ENCODE measurements at regions not wholly inside any gene's neighbourhood (a gene's known extent, or its start where the extent isn't known, plus 50 kb on each side); places are given as distances from the start of the nearest gene placed in this dataset.

GRCh38 chr13:65834897-65835296, 1395.2 kb downstream of the PCDH9 start:
- TF ChIP-seq GATA2 (IDR thresholded peaks at IDR 0.05; ENCODE audit: low read depth, low read length) (no peak), GATA3 (IDR thresholded peaks at IDR 0.05; ENCODE audit: low read depth, low read length) (no peak)

- TF ChIP-seq GATA3 (IDR thresholded peaks at IDR 0.05; ENCODE audit: low read depth, low read length) = no peak
- no peak for TF ChIP-seq GATA2 (IDR thresholded peaks at IDR 0.05; ENCODE audit: low read depth, low read length)
Measured at GRCh38 chr13:65830411-65831205, 1399.5 kb downstream of the PCDH9 start.

GRCh38 chr13:65829241-65830008, 1400.7 kb downstream of the PCDH9 start:
- no peak for TF ChIP-seq GATA2 (IDR thresholded peaks at IDR 0.05; ENCODE audit: low read depth, low read length)
- TF ChIP-seq GATA3 (IDR thresholded peaks at IDR 0.05; ENCODE audit: low read depth, low read length) = no peak

- TF ChIP-seq GATA2 (IDR thresholded peaks at IDR 0.05; ENCODE audit: low read depth, low read length) (no peak), GATA3 (IDR thresholded peaks at IDR 0.05; ENCODE audit: low read depth, low read length) (no peak)
Measured at GRCh38 chr13:65826657-65827056, 1403.5 kb downstream of the PCDH9 start.

- TF ChIP-seq GATA2 (IDR thresholded peaks at IDR 0.05; ENCODE audit: low read depth, low read length) (no peak), GATA3 (IDR thresholded peaks at IDR 0.05; ENCODE audit: low read depth, low read length) (no peak)
Measured at GRCh38 chr13:65825039-65825438, 1405.1 kb downstream of the PCDH9 start.

- TF ChIP-seq GATA3 (IDR thresholded peaks at IDR 0.05; ENCODE audit: low read depth, low read length) (no peak), GATA2 (IDR thresholded peaks at IDR 0.05; ENCODE audit: low read depth, low read length) (no peak)
Measured at GRCh38 chr13:65808061-65808460, 1422.1 kb downstream of the PCDH9 start.

GRCh38 chr13:65803530-65804392, 1426.4 kb downstream of the PCDH9 start:
- TF ChIP-seq GATA2 (IDR thresholded peaks at IDR 0.05; ENCODE audit: low read depth, low read length) (no peak), GATA3 (IDR thresholded peaks at IDR 0.05; ENCODE audit: low read depth, low read length) (no peak)

GRCh38 chr13:65789815-65790214, 1440.3 kb downstream of the PCDH9 start:
- TF ChIP-seq GATA3 (IDR thresholded peaks at IDR 0.05; ENCODE audit: low read depth, low read length) = no peak

GRCh38 chr13:65787082-65787481, 1443.1 kb downstream of the PCDH9 start:
- TF ChIP-seq GATA3 (IDR thresholded peaks at IDR 0.05; ENCODE audit: low read depth, low read length) (no peak), GATA2 (IDR thresholded peaks at IDR 0.05; ENCODE audit: low read depth, low read length) (no peak)

- TF ChIP-seq GATA3 (IDR thresholded peaks at IDR 0.05; ENCODE audit: low read depth, low read length) (no peak), GATA2 (IDR thresholded peaks at IDR 0.05; ENCODE audit: low read depth, low read length) (no peak)
Measured at GRCh38 chr13:65784088-65784816, 1445.9 kb downstream of the PCDH9 start.

GRCh38 chr13:65783383-65783782, 1446.8 kb downstream of the PCDH9 start:
- TF ChIP-seq GATA2 (IDR thresholded peaks at IDR 0.05; ENCODE audit: low read depth, low read length) = no peak

GRCh38 chr13:65768545-65768944, 1461.6 kb downstream of the PCDH9 start:
- TF ChIP-seq GATA3 (IDR thresholded peaks at IDR 0.05; ENCODE audit: low read depth, low read length) (no peak), GATA2 (IDR thresholded peaks at IDR 0.05; ENCODE audit: low read depth, low read length) (no peak)

GRCh38 chr13:65763811-65764210, 1466.3 kb downstream of the PCDH9 start:
- TF ChIP-seq GATA3 (IDR thresholded peaks at IDR 0.05; ENCODE audit: low read depth, low read length) (no peak), GATA2 (IDR thresholded peaks at IDR 0.05; ENCODE audit: low read depth, low read length) (no peak)

GRCh38 chr13:65762012-65762411, 1468.1 kb downstream of the PCDH9 start:
- TF ChIP-seq GATA3 (IDR thresholded peaks at IDR 0.05; ENCODE audit: low read depth, low read length) (no peak), GATA2 (IDR thresholded peaks at IDR 0.05; ENCODE audit: low read depth, low read length) (no peak)
